SK-N-SH (cell line): ENCODE measurements at regions not wholly inside any gene's neighbourhood (a gene's known extent, or its start where the extent isn't known, plus 50 kb on each side); places are given as distances from the start of the nearest gene placed in this dataset.

Experiments
- CTCF ChIA-PET: fragments of 300-600, 350-600 bp; formaldehyde crosslinking; extraction: SDS; loops from one replicate; lab custom pipeline; 2021; lab: Yijun Ruan, JAX
- POLR2A ChIA-PET: fragments of 350-600 bp; sonication (Branson Sonifier 250); formaldehyde crosslinking; extraction: SDS; loops from one replicate; lab custom pipeline; 2020; ENCODE audit warnings: antibody characterized with exemption, inconsistent platforms; lab: Yijun Ruan, JAX
- DNase-seq: peaks from one replicate; pipeline ENCODE4 v3.0.0; 2012
- H2AFZ ChIP-seq: fragments of 200-600 bp; sonication (generic); 2 replicates; pipeline ENCODE4 v1.8.1; 2016; ENCODE audit warnings: antibody characterized with exemption, mild to moderate bottlenecking, low read depth
- H3F3A ChIP-seq: fragments of 200-600 bp; sonication (generic); replicated peaks from 2 replicates; pipeline ENCODE3; 2016; ENCODE audit warnings: antibody characterized with exemption, mild to moderate bottlenecking; ENCODE audit not compliant: insufficient read depth
- H3K27ac ChIP-seq, 2 experiments: fragments of 200-500 bp in 1 of 2; fragments of 200-600 bp in 1 of 2; sonication (Bioruptor generic) in 1 of 2; sonication (generic), shearing (Covaris generic) in 1 of 2; 2 replicates each; pipeline versions ENCODE4 v1.5.1 to v1.6.1; 2014 to 2016; ENCODE audit warnings: low read depth in 2 of 2, inconsistent platforms in 1 of 2, low read length in 1 of 2, mild to moderate bottlenecking in 1 of 2, mixed read lengths in 1 of 2
- H3K27me3 ChIP-seq: fragments of 200-600 bp; sonication (generic), shearing (Covaris generic); 2 replicates; pipeline ENCODE4 v1.6.1; 2016; ENCODE audit warnings: mixed run types; ENCODE audit not compliant: insufficient read depth
- H3K36me3 ChIP-seq, 2 experiments: fragments of 200-500 bp in 1 of 2; fragments of 200-600 bp in 1 of 2; sonication (Bioruptor generic) in 1 of 2; sonication (generic) in 1 of 2; replicated peaks in 1 of 2; 2 replicates each; pipeline versions ENCODE3 to v1.5.1; 2014 to 2016; ENCODE audit warnings: low read length in 1 of 2, mild to moderate bottlenecking in 1 of 2; ENCODE audit not compliant: insufficient read depth in 2 of 2, control insufficient read depth in 1 of 2
- H3K4me1 ChIP-seq, 2 experiments: fragments of 200-500 bp in 1 of 2; fragments of 200-600 bp in 1 of 2; sonication (Bioruptor generic) in 1 of 2; sonication (generic), shearing (Covaris generic) in 1 of 2; 2 replicates each; pipeline versions ENCODE4 v1.5.1 to v1.6.1; 2014 to 2016; ENCODE audit warnings: low read depth in 1 of 2, low read length in 1 of 2, mixed run types in 1 of 2; ENCODE audit not compliant: insufficient read depth in 2 of 2, control insufficient read depth in 1 of 2
- H3K4me2 ChIP-seq: fragments of 200-600 bp; sonication (generic), shearing (Covaris generic); 2 replicates; pipeline ENCODE4 v1.6.1; 2017; ENCODE audit warnings: mixed run types
- H3K4me3 ChIP-seq, 2 experiments: fragments of 200-500 bp in 1 of 2; fragments of 200-600 bp in 1 of 2; sonication (Bioruptor generic) in 1 of 2; sonication (generic), shearing (Covaris generic) in 1 of 2; 2 replicates each; pipeline versions ENCODE4 v1.5.1 to v1.8.1; 2014 to 2016; ENCODE audit warnings: low read depth in 2 of 2, inconsistent platforms in 1 of 2, low read length in 1 of 2, mild to moderate bottlenecking in 1 of 2, mixed read lengths in 1 of 2, moderate library complexity in 1 of 2
- H3K79me2 ChIP-seq: fragments of 200-600 bp; sonication (generic); 2 replicates; pipeline ENCODE4 v1.8.1; 2017; ENCODE audit warnings: mild to moderate bottlenecking; ENCODE audit not compliant: insufficient read depth
- H3K9ac ChIP-seq: fragments of 200-600 bp; sonication (generic); 2 replicates; pipeline ENCODE4 v1.6.1; 2017; ENCODE audit warnings: mixed run types
- H3K9me2 ChIP-seq: fragments of 200-600 bp; sonication (generic); 2 replicates; pipeline ENCODE4 v1.6.1; 2017; ENCODE audit warnings: mixed run types
- H3K9me3 ChIP-seq: fragments of 200-600 bp; sonication (generic); 2 replicates; pipeline ENCODE4 v1.6.1; 2017; ENCODE audit warnings: mixed run types, mild to moderate bottlenecking, moderate library complexity
- H4K20me1 ChIP-seq: fragments of 200-600 bp; sonication (generic); 2 replicates; pipeline ENCODE4 v1.6.1; 2017; ENCODE audit warnings: mild to moderate bottlenecking, mixed run types; ENCODE audit not compliant: insufficient read depth
- CHD2 ChIP-seq: fragments of 150-350 bp; IDR thresholded peaks from 2 replicates; pipeline ENCODE4 v1.6.1; 2018; ENCODE audit warnings: low read length; ENCODE audit not compliant: partially characterized antibody
- ELF1 ChIP-seq: IDR thresholded peaks from 2 replicates; pipeline ENCODE4 v1.4.0; 2012
- EP300 ChIP-seq, 2 experiments: IDR thresholded peaks; 2 replicates each; pipeline versions ENCODE4 v1.4.0 to v1.6.1; 2012; ENCODE audit warnings: borderline replicate concordance in 1 of 2, low read depth in 1 of 2, low read length in 1 of 2
- FOXM1 ChIP-seq: IDR thresholded peaks from 2 replicates; pipeline ENCODE4 v1.4.0; 2012; ENCODE audit warnings: low read depth, mild to moderate bottlenecking
- GATA2 ChIP-seq: sonication (generic); formaldehyde crosslinking; IDR thresholded peaks from 2 replicates; pipeline ENCODE4 v1.5.0; 2020; ENCODE audit warnings: mild to moderate bottlenecking, missing genetic modification reagents
- JUND ChIP-seq: IDR thresholded peaks from 2 replicates; pipeline ENCODE4 v1.4.0; 2012
- NFIC ChIP-seq: IDR thresholded peaks from 2 replicates; pipeline ENCODE4 v1.4.0; 2012; ENCODE audit warnings: borderline replicate concordance
- NRF1 ChIP-seq: IDR thresholded peaks from 2 replicates; pipeline ENCODE4 v1.6.1; 2012; ENCODE audit warnings: low read depth, mild to moderate bottlenecking, low read length
- RFX5 ChIP-seq: IDR thresholded peaks from 2 replicates; pipeline ENCODE4 v1.6.1; 2012; ENCODE audit warnings: mild to moderate bottlenecking, improper control_type of control experiment, low read length
- SMC3 ChIP-seq: IDR thresholded peaks from 2 replicates; pipeline ENCODE4 v1.6.1; 2012; ENCODE audit warnings: low read depth, low read length, improper control_type of control experiment
- TAF1 ChIP-seq: IDR thresholded peaks from 2 replicates; pipeline ENCODE4 v1.6.1; 2012; ENCODE audit warnings: low read depth, mild to moderate bottlenecking, low read length, moderate library complexity, borderline replicate concordance
- TCF12 ChIP-seq: IDR thresholded peaks from 2 replicates; pipeline ENCODE4 v1.4.0; 2012
- TEAD4 ChIP-seq: IDR thresholded peaks from 2 replicates; pipeline ENCODE4 v1.4.0; 2012; ENCODE audit warnings: mild to moderate bottlenecking, borderline replicate concordance; ENCODE audit not compliant: insufficient read depth
- WGBS: methylation state at CpG from one replicate; pipeline ENCODE4 v1.1.6; 2017; ENCODE audit warnings: low lambda C conversion rate; 5-methylcytosine and 5-hydroxymethylcytosine counted together
- TF ChIP-seq, protein P1 (sequence below): fragments of 150-350 bp; IDR thresholded peaks from 2 replicates; pipeline ENCODE4 v1.6.1; 2016; ENCODE audit warnings: mild to moderate bottlenecking, low read depth, low read length
- TF ChIP-seq, protein P2 (sequence below): IDR thresholded peaks from 2 replicates; pipeline ENCODE4; 2012
- TF ChIP-seq, protein P3 (sequence below): IDR thresholded peaks from 2 replicates; pipeline ENCODE4 v1.4.0; 2012; ENCODE audit warnings: low read depth
- TF ChIP-seq, protein P4 (sequence below): fragments of 200-600 bp; sonication (generic); IDR thresholded peaks from 2 replicates; pipeline ENCODE4 v1.6.1; 2017; ENCODE audit warnings: antibody characterized with exemption, mild to moderate bottlenecking, moderate library complexity
- TF ChIP-seq, protein P5 (sequence below): IDR thresholded peaks from 2 replicates; pipeline ENCODE4 v1.4.0; 2012; ENCODE audit warnings: low read depth, borderline replicate concordance
- TF ChIP-seq, protein P6 (sequence below): IDR thresholded peaks from 2 replicates; pipeline ENCODE4 v1.6.1; 2012; ENCODE audit warnings: mild to moderate bottlenecking, low read depth, low read length, moderate library complexity

DNA sequence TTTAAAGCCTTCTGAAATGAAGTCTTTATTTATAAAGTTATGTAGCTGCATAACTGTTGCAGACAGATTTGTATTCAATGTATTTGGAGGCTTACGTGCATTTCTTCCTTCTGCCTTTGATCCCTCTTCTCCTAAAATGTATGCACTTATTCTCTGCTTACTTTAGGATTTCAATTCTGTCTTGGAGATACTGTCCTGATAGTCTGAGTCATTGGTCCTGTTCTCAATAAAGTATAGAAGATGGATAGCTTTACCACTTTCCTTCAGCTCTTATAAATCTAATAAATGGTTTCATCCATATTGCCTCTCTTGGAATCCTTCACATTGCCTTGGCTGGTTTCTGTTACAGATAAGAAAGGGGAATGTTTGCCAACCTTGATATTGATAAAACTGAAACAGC is 430.1 kb upstream of the CAMK1G start:
- Histone ChIP-seq H3K27me3 (no peaks in the 10 kb centered on the region), H3K9ac (no peak overlapping the region), H3F3A (no peaks in the 10 kb centered on the region), H2AFZ (no peak overlapping the region), H3K27ac (peak overlapping the region; percentile 10 to 48; a peak in 2 of 4 replicates), H4K20me1 (no peaks in the 10 kb centered on the region), H3K79me2 (no peaks in the 10 kb centered on the region), H3K36me3 (no peaks in the 10 kb centered on the region), H3K9me2 (no peaks in the 10 kb centered on the region), H3K4me2 (no peak overlapping the region), H3K9me3 (no peaks in the 10 kb centered on the region), H3K4me1 (peaks cover 0 to 5% of the 10 kb centered on the region in 2 experiments; a peak in 1 of 4 replicates), H3K4me3 (no peak overlapping the region)
- WGBS, result 57% methylated on average over 1 of the region's 1 CpG
- ChIA-PET CTCF (no interaction called here), POLR2A (no interaction called here)
- TF ChIP-seq GATA2 (CRISPR knock-in tag), result no peak
- TF ChIP-seq JUND, result peak; percentile 24; the same call in 1 of the 2 replicates
- no peak for TF ChIP-seq NFIC
- TF ChIP-seq, protein P1, sequence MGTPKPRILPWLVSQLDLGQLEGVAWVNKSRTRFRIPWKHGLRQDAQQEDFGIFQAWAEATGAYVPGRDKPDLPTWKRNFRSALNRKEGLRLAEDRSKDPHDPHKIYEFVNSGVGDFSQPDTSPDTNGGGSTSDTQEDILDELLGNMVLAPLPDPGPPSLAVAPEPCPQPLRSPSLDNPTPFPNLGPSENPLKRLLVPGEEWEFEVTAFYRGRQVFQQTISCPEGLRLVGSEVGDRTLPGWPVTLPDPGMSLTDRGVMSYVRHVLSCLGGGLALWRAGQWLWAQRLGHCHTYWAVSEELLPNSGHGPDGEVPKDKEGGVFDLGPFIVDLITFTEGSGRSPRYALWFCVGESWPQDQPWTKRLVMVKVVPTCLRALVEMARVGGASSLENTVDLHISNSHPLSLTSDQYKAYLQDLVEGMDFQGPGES, result no peak
- 0 out of 4 replicates have a peak, but pooled peaks of 1 of the 2 experiments have one; percentile 29 for TF ChIP-seq EP300 (IDR thresholded peaks at IDR 0.05; ENCODE audit: borderline replicate concordance in 1 of 2, low read depth in 1 of 2, low read length in 1 of 2)
- no peak for TF ChIP-seq TAF1
- TF ChIP-seq NRF1, result no peak
- TF ChIP-seq TCF12, result peak; percentile 52
- TF ChIP-seq, protein P2, sequence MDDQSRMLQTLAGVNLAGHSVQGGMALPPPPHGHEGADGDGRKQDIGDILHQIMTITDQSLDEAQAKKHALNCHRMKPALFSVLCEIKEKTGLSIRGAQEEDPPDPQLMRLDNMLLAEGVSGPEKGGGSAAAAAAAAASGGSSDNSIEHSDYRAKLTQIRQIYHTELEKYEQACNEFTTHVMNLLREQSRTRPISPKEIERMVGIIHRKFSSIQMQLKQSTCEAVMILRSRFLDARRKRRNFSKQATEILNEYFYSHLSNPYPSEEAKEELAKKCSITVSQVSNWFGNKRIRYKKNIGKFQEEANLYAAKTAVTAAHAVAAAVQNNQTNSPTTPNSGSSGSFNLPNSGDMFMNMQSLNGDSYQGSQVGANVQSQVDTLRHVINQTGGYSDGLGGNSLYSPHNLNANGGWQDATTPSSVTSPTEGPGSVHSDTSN, result 0 out of 2 replicates have a peak, but pooled peaks have one; percentile 30
- TF ChIP-seq CHD2, result no peak
- TF ChIP-seq, protein P3, sequence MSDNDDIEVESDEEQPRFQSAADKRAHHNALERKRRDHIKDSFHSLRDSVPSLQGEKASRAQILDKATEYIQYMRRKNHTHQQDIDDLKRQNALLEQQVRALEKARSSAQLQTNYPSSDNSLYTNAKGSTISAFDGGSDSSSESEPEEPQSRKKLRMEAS, result no peak
- TF ChIP-seq ELF1, result no peak
- TF ChIP-seq FOXM1, result no peak
- TF ChIP-seq, protein P4, sequence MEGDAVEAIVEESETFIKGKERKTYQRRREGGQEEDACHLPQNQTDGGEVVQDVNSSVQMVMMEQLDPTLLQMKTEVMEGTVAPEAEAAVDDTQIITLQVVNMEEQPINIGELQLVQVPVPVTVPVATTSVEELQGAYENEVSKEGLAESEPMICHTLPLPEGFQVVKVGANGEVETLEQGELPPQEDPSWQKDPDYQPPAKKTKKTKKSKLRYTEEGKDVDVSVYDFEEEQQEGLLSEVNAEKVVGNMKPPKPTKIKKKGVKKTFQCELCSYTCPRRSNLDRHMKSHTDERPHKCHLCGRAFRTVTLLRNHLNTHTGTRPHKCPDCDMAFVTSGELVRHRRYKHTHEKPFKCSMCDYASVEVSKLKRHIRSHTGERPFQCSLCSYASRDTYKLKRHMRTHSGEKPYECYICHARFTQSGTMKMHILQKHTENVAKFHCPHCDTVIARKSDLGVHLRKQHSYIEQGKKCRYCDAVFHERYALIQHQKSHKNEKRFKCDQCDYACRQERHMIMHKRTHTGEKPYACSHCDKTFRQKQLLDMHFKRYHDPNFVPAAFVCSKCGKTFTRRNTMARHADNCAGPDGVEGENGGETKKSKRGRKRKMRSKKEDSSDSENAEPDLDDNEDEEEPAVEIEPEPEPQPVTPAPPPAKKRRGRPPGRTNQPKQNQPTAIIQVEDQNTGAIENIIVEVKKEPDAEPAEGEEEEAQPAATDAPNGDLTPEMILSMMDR, result no peak
- TF ChIP-seq, protein P5, sequence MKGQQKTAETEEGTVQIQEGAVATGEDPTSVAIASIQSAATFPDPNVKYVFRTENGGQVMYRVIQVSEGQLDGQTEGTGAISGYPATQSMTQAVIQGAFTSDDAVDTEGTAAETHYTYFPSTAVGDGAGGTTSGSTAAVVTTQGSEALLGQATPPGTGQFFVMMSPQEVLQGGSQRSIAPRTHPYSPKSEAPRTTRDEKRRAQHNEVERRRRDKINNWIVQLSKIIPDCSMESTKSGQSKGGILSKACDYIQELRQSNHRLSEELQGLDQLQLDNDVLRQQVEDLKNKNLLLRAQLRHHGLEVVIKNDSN, result no peak
- no peak for TF ChIP-seq SMC3
- TF ChIP-seq TEAD4, result no peak
- TF ChIP-seq, protein P6, sequence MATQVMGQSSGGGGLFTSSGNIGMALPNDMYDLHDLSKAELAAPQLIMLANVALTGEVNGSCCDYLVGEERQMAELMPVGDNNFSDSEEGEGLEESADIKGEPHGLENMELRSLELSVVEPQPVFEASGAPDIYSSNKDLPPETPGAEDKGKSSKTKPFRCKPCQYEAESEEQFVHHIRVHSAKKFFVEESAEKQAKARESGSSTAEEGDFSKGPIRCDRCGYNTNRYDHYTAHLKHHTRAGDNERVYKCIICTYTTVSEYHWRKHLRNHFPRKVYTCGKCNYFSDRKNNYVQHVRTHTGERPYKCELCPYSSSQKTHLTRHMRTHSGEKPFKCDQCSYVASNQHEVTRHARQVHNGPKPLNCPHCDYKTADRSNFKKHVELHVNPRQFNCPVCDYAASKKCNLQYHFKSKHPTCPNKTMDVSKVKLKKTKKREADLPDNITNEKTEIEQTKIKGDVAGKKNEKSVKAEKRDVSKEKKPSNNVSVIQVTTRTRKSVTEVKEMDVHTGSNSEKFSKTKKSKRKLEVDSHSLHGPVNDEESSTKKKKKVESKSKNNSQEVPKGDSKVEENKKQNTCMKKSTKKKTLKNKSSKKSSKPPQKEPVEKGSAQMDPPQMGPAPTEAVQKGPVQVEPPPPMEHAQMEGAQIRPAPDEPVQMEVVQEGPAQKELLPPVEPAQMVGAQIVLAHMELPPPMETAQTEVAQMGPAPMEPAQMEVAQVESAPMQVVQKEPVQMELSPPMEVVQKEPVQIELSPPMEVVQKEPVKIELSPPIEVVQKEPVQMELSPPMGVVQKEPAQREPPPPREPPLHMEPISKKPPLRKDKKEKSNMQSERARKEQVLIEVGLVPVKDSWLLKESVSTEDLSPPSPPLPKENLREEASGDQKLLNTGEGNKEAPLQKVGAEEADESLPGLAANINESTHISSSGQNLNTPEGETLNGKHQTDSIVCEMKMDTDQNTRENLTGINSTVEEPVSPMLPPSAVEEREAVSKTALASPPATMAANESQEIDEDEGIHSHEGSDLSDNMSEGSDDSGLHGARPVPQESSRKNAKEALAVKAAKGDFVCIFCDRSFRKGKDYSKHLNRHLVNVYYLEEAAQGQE, result no peak
- TF ChIP-seq RFX5, result no peak
- DNase-seq, result no peak
